GM21786 (cell line): ENCODE measurements at regions not wholly inside any gene's neighbourhood (a gene's known extent, or its start where the extent isn't known, plus 50 kb on each side); places are given as distances from the start of the nearest gene placed in this dataset.
"Not testable (repeated sequence)": the region's sequence is repeated elsewhere in the genome, so short reads cannot be mapped to it uniquely, and the experiment has no call there.

Experiments
- ATAC-seq: cut with Tn5 transposase; IDR thresholded peaks from one replicate; pipeline ENCODE4 v1.9.1; 2021; ENCODE audit not compliant: unreplicated experiment

DNA sequence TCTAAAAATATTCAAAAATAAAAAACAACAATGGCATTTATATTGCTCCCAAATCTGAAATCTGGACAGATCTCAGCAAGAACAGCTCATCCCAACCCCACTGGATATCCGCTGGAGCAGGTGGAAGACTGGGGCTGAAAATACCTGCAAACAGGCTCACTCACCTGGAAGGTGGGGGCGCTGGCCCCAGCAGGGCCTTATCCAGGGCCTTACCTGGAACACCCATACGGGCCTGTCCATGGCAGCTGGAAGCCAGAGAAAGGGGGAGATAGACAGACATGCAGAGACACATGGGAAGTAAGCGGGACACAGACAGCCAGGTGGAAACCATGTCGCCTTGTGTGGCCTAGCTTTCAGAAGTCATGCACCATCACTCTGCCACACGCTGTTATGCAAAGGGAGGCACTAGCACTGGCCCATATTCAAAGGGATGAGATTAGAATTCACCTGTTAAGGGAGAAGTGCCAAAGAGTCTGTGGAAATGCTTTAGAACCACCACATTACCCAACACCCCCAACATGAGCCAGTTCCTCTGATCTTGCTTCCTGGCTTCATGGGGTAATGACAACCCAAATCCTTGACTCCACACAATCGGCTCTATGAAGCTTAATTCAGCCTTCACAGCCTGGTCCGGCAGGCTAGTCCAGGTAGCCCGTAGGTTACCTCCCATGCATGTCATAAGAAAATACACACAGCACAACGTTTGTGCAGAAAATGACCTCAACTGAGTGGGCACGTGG lies 99.0 kb upstream of the CDYL start:
- no peak for ATAC-seq

DNA sequence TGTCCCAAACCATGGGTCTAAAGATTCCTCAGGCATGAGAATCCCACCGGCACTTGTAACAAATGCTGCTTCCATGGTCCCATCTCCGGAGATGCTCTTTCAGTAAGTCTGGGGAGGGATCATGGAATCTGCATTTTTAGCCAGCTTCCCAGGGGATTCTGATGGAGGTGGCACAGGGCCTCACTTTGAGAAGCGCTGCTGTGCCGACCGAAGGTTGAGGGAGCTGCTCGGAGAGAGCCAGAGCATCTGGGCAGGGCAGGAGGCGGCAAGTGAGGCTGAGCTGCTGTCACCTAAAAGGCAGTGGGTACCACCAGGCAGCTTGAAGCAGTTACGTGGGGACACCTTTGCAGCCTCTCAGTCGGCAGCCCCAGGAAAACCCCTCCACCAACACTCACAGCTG lies 100.2 kb upstream of the CDYL start:
- ATAC-seq: no peak

DNA sequence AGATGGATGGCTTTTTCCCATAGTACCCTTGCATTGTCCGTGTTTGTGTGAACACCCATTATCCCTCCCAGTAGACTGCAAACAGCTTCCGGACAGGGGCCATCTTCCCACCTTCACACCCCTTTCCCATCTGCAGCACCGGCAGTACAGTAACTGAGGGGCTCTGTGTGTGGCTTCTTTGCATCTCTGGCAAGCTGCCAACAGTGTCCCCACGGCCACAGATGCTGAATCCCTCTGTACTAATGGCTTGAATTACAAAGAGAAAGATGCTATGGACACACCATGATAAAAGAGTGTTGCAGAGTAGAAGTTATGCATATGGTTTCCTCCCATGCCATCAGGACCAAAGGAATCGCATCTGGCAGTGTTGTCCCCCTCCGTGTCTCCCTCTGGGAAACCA lies 101.1 kb upstream of the CDYL start:
- no peak for ATAC-seq

DNA sequence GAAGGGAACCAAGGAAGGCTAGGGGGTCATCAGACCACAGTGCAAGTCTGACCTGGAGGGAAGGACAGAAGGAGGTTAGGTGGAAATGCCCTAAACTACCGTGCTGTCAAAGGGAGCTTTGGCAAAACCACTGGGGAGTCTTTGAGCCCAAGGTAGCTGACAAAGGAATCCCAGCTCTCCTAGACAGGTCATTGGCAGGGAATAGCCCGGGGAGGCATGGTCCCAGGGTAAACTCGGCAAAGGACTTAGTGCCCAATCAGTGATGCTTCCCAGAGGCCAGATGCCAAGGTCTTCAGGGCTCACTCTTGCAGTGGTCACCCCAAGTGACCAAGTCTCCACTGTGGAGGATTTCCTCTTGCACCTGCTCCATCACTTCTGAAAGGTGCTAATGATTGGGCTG lies 102.3 kb upstream of the CDYL start:
- no peak for ATAC-seq

DNA sequence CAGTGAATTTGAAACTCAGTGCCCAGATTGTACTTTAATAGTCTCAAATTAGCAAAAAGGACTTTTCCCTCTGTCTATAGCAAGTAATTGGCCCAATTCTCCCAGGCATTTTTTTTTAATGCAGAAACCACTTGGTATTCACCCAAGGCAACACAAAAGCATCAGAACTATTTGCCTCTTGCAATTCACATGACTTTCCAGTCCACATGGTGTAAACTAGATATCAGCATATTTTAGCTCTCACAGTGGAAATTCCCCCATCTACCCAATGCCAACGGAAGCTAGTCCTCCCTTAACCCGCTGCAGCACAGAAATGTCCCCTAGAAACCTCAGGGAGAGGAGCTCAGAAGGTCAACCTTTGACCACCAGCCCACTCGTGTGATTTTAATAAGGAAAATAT lies 103.4 kb upstream of the CDYL start:
- ATAC-seq: no peak

DNA sequence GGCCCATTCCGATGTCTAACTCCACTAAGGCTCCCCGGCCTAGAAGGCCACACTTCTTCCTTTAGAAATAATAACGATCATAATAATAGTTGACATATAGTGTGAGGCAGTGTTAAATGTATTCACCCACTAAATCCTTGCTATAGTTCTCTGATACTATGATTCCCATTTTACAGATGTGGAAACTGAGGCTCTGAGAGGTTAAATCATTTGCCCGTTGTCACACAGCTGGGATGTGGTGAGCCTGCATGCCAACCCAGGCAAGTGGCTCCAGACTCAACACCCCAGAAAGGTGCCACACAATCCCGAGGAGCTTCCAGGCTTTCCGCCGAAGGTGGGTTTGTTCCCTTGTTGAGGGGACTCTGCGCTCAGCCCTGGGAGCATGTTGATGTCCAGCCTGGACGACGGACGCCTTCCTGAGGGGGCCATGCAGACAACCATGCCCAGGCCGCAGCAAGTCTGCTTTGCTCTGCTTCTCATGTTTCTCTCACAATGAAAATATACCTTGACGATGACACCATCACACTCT lies 104.6 kb upstream of the CDYL start:
- no peak for ATAC-seq

DNA sequence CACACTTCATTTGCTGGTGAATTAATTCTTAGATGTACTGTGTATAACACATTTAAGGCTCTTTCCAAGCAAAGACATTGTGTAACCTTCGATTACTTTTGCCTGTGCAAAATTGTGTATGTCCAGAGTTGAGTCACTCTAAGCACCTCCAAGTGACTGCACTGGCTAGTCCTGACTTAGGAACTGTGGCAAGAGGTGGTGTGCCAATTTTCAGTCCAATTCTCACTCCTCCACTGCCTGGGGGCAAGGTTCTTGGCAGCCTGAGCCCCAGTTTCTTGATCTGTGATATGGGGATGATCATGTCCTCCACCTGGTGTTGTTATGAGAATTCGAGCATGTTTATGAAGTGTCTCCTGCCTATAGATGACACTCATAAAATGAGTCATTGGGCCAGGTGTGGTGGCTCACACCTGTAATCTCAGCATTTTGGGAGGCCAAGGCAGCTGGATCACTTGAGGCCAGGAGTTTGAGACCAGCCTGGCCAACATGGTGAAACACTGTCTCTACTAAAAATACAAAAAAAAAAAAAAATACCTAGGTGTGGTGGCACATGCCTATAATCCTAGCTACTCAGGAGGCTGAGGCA lies 105.3 kb upstream of the CDYL start:
- ATAC-seq: no peak

DNA sequence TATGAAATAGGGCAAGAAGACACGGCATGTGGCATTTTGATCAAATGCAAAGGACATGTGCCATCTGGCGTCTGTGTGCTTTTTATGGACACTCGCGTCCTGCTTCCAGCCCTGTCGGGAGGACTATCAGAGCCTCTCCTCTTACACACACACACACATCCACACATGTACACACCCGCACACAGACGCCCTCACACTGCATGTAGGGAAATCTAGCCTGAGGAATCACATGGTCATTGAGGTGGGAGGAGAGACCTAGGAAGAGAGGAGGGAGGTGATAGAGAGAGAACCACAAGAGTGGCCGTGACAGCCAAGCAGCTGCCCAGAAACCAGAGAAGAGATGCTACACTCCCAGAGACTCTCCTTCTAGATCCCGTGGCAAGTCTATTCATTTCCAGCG lies 105.9 kb upstream of the CDYL start:
- no peak for ATAC-seq

DNA sequence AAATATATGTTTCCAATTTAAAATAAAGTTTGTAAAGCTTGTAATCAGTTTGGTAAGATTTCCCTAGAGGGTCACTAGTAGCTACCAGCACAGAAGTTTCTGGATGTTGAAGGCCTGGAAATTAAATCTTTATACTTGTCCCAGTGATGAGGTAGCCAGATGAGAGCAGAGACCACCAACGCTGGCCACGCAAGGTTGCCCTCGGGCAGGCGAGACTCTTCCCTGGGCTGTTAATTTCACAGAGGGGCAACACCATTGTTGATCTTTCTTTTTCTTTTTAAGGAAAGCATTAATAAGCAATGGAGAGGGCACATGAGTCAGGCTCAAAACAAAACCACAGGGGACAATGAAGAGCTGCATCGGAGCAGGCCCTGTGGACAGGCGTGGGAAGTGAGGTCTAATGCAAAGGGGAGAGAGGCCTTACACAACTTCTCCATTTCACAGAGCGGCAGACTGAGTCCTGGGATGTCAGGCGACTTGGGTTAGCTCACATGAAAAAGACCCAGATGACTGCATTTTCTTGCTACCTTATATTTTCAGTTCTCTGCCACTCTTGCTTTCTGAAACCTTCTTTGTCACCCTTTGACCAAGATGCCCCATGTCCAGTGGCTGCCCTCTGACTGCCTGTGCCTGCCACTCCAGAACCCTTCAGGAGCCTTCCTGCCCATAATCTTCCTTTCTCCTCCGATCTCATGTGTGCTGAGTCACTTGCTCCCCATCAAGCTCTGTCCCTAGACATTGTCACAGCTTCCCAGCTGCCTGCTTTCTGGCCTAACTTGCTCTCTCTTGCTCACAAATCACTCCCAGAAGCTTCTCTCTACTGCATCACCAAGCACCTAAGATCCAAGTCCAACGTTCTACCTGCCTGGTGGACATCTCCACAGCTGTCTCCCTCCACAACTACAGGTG lies 107.7 kb upstream of the CDYL start:
- no peak for ATAC-seq

DNA sequence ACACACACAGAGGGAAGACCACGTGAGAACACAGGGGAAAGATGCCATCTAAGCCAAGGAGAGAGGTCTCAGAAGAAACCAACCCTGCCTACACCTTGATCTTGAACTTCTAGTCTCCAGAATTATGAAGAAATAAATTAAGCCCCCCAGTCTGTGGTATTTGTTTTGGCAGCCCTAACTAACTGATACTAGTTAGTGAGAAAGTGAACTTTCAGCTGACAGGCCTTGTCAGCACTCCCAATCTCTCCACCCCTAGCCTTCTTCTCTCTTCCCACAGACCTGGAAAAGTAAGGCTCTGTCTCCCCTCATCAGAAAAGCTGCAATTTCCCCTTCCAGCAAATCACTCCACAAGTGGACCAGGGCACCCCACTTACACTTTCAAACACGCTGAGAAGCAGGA lies 108.6 kb upstream of the CDYL start:
- no peak for ATAC-seq

DNA sequence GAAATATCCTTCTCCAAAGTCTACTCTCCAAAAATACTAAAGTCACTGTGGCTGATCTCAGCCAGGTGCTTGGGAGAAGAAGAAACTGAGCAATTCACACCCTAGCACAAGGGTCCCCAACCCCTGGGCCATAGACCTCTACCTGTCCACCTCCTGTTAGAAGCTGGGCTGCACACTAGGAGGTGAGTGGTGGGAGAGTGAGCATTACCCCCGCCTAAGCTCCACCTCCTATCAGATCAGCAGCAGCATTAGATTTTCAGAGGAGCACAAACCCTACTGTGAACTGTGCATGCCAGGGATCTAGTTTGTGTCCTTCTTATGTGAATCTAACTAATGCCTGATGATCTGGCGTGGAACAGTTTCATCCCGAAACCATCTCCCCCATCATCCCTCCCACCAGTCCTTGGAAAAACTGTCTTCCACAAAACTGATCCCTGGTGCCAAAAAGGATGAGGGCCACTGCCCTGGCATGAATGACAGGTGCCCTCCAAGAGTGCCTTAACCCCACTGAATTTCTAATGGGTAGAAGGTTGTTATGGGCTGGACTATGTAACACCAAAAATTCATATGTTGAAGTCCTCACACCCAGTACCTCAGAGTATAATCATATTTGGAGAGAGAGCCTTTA lies 109.2 kb upstream of the CDYL start:
- ATAC-seq: no peak

DNA sequence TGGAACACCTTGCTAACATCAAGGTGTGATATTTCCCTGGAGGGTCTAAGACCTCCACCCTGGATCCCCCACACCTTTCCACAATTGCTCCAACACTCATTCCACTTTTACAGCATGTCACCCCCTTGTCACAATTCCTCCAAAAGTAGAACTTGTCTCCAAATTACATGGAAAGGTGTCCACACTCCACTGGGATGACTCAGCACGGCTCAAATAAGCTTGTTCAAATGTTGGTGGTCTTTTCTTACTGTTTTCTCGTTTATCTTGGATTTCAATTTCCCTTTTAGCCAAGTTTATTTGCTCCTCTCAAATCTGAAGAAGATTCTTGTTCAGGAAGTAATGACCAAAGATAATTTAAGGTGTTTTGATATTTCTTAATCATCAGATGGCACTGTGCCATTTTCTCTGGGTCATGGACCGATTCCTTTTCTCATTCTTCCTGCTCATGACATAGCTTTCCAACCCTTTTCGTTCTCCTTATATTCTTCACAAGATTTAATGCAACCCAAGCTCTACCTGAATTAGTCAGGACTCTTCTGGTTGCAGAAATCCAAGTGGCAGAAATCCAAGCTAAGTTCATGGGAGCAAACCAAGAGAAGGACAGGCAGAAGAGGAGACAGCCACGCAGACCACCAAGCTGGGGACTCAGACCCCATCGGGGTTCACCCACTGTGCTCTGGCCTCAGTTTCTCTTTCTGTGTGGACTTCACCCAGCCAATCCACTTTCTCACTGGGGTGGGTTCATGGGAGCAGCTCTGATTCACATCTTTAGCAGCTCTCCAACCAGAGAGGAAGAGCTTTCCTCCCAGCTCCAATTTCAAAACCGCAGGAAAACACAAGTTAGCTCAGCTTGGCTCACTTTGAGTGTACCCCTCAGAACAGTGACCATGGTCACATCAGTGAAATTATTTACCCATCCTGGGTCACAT lies 110.5 kb upstream of the CDYL start:
- no peak for ATAC-seq

DNA sequence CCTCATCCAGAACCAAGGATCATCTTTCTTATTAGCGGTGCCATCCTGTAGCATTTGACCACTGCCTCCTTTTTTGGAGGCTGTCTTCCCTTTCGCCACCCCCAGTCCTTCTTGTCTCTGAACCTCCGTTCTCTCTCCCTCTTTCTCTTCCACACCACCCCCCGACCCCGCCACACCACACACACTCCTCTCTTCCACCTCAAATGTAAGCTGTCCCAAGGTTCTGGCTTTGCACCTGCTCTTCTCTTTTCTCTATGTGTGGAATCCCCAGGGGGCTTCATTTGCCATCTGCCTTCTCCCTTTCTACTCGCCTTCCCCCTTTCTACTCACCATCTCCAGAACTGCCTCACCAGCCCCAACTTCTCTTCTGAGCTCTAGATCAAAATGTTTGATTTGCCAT lies 111.3 kb upstream of the CDYL start:
- no peak for ATAC-seq

DNA sequence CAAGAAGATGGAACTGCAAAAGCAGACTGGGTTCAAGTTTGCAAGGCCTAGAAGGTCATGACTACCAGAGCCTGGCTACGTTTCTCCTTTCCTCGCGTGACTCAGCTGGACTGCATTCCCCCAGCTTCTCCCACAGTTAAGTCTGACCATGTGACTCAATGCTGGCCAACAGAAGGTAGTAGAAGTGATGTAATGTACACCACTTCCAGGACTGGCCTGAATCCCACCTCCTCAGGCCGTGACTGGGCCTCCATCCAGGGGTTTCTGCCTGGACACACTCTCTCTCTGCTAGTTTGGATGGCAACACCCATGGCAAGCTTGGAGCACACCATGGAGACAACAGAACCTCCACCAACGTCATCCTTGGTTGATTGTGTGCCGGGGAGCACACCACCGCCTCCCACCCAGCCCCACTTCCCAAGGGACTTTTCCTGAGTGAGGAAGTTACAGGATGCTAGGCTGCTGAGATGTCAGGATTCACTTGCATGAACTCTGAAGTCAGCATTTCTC lies 112.0 kb upstream of the CDYL start:
- ATAC-seq: no peak

DNA sequence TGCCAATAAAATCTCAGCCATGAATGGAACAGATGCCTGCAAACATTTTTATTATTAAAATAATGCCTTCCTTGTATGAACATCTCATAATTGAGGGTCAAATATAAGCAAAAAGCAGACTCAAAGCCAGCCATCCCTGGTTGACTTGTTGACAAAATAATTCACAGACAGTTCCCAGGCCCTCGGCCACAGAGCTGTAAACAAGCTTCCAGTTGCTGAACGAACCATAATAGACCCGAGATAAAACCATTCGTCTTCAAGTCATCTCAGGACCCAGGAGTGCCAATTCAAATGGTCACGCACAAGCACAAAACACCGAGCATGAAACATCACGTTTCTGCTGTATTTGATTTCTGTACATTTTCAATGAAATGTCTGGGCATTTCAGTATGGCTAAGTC lies 113.3 kb upstream of the CDYL start:
- ATAC-seq: no peak

DNA sequence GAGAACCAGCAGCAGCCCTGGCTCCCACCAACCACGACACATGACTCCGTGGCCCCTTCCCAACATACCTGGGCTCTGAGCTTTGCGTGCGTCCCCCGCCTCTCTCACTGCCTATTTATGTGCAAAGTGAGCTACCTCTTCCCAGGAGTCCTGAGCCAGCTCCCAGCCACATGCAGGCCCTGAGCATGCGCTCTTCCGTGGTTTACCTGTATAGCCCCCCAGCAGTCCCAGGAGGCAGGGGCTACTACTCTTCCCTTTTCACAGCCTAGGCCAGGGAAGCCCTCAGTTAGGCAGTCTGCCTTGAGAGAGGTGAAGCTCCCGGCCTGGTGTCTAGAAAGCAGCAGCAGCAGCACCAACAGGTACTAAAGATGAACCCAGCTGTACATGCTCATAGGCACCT lies 114.8 kb upstream of the CDYL start:
- ATAC-seq: no peak

DNA sequence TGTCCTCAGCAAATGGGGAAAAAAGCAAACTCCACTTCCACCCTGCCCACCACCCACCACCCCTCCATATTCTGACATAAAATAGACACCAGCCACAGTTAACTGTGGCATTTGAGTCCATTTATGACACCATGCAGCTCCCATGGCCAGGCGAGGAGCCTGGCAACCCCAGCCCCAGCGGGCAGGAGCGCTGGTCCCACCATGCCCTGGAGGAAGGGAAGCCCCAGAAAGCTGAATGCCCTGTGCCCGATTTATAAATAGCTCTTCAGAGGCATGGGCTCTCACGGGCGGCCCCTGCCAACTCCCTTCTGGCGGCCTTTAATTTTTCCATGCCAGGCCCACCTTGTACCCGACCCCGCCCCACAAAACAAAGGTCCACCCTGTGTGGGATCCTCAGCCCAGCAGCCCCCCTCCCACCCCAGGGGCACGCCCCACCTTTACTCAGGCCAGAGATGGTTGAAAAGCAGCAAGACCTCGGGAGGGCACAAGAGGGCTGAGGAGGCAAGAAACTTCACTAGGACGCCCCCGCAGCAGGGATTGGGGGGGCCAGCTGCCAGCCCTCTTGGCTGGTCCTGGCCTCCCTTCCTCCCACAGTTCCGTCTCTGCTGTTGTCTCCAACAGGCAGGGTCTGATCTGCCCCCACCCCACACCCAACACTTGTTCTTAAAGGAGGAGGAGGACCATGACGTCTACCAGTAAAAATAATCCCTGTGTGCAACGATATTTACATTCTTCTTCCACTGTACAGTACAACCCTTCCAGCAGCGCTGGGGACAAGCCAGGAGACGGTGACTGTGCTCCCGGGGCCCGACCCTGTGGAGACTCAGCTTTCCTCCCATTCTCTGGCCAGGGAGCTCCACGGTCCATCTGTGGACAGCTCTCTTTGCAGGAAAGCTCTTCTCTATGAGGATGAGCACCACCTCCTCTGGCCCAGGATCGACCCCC lies 115.6 kb upstream of the CDYL start:
- no peak for ATAC-seq

DNA sequence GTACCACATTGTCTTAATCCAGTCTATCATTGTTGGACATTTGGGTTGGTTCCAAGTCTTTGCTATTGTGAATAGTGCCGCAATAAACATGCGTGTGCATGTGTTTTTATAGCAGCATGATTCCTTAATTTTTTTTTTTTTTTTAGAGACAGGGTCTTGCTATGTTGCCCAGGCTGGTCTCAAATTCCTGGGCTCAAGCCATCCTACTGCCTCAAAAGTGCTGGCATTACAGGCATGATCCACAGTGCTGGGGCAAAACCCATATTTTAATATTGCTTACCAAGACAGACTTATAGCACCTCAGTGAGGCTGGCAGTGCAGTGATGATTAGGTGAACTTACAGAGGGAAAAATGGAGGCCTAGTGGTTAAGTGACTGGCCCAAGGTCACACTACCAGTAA lies 116.5 kb upstream of the CDYL start:
- not testable (repeated sequence) for ATAC-seq

DNA sequence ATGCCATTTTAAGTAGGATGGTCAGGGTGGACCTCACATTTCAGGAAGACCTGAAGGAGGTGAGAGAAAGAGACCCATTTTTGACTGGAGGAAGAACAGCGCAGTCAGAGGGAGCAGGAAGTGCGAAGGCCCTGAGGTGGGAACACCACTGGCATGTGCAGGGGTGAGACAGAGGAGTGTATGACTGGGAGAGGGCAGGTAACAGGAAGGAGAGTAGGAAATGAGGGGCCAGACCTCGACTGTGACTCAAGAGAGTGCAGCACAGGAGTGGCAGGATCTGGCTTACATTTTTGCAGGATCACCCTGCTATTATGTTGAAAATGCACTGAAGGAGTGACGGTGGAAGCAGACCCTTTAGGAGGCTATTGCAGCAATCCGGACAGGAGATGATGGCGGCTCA lies 117.7 kb upstream of the CDYL start:
- no peak for ATAC-seq
